Aorta (tissue), 5 donors: ENCODE measurements at regions not wholly inside any gene's neighbourhood (a gene's known extent, or its start where the extent isn't known, plus 50 kb on each side); places are given as distances from the start of the nearest gene placed in this dataset.

Source experiments
- ATAC-seq: fragments of 200-7000 bp; cut with Tn5 transposase; one replicate; pipeline ENCODE4 v1.9.1; 2022; ENCODE audit warnings: moderate library complexity; ENCODE audit not compliant: low FRiP score
- DNase-seq, 2 donors: peaks; one replicate each; pipeline ENCODE4 v3.0.0-alpha.2; 2020
- H3K27ac ChIP-seq, 2 donors: one replicate each; pipeline ENCODE4 v1.5.1; 2013; ENCODE audit warnings: low read length in 2 of 2, mild to moderate bottlenecking in 2 of 2, moderate library complexity in 2 of 2, control low read depth in 1 of 2, inconsistent platforms in 1 of 2, low read depth in 1 of 2
- H3K27me3 ChIP-seq, 2 donors: one replicate each; pipeline ENCODE4 v1.6.1; 2013; ENCODE audit warnings: control low read depth in 1 of 2, low read length in 1 of 2, mild to moderate bottlenecking in 1 of 2, moderate library complexity in 1 of 2; ENCODE audit not compliant: insufficient read depth in 2 of 2, control insufficient read depth in 1 of 2
- H3K36me3 ChIP-seq, 2 donors: one replicate each; pipeline ENCODE4 v1.6.1; 2013; ENCODE audit warnings: control low read depth in 1 of 2, low read length in 1 of 2, mild to moderate bottlenecking in 1 of 2; ENCODE audit not compliant: insufficient read depth in 2 of 2, control insufficient read depth in 1 of 2
- H3K4me1 ChIP-seq, 2 donors: one replicate each; pipeline ENCODE4 v1.6.1; 2013; ENCODE audit warnings: low read length in 2 of 2, control low read depth in 1 of 2, mild to moderate bottlenecking in 1 of 2, moderate library complexity in 1 of 2; ENCODE audit not compliant: insufficient read depth in 2 of 2, control insufficient read depth in 1 of 2
- H3K4me3 ChIP-seq, 2 donors: one replicate each; pipeline ENCODE4 v1.5.1; 2013; ENCODE audit warnings: low read length in 2 of 2, control low read depth in 1 of 2, mild to moderate bottlenecking in 1 of 2
- H3K9me3 ChIP-seq: one replicate; pipeline ENCODE4 v1.6.1; 2013; ENCODE audit warnings: mild to moderate bottlenecking, low read length; ENCODE audit not compliant: control insufficient read depth
- WGBS, 2 donors: extraction: QIAGEN DNeasy Blood & Tissue Kit; methylation state at CpG; one replicate each; pipeline ENCODE4 v1.1.7; 2013; 5-methylcytosine and 5-hydroxymethylcytosine counted together
- intact Hi-C, 2 donors: fragments of 100-400 bp; cut with DNase I; formaldehyde crosslinking; loops; one replicate each; pipeline versions ENCODE4 v1.14.2 to v1.15.0; 2022
- donor health status: healthy with polysubstance abuse.
- donor health status: Bipolar disorder and iron deficiency.
- donor health status: DM: no; HTN: no; CAD: no.
- donor health status: DM: no; HTN: no; CAD: no.
- donor health status: DM: yes; HTN: yes; CAD: no.

DNA sequence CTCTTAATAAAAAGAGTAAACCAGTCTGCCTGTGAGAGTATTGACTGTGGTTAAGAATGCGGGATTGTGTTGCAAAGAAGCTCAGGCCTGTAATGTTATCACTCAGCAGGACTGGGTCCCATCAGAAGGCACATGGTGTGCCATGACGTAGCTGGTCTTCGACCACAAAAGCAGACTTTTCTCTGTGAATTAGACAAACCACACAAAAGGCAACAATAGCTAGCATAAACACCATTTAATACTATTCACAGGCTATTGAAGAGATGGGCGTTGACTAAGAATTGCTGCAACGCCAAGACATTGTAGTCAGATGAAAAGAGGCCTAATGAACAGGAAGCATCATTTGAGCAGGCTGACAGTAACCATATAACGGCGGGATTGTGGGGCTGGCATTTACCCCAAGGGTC is 235.6 kb upstream of the SOX21 start:
- no peak overlapping the region for H3K4me3 ChIP-seq
- ATAC-seq (no peak), DNase-seq (no peak)
- H3K36me3 ChIP-seq, result no peaks in the 10 kb centered on the region
- 51 to 63% methylated on average over 7 of the region's 7 CpGs for WGBS, 2 donors
- H3K9me3 ChIP-seq, result no peaks in the 10 kb centered on the region
- no peaks in the 10 kb centered on the region for H3K27me3 ChIP-seq
- H3K4me1 ChIP-seq, result no peaks in the 10 kb centered on the region
- H3K27ac ChIP-seq, result no peak overlapping the region
- intact Hi-C loops, result no loop called here

DNA sequence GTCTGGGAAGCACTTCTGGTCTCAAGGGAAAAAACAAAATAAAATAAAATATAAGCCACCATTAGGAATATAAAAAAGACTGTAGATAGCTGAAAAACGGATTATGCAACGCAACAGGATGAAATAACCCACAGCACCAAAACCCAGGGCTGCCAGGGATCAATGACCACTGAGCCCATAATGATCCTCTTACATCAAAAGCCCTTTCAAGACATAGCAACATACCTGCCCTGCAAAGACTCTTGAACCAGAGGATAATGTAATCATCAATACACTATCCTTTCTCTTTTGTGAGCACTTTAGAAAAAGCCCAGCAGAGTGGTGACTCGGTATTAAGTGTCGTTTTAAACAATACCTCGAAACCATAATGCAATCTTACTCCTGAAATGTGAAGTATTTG is 235.0 kb upstream of the SOX21 start:
- no peak overlapping the region for H3K27ac ChIP-seq
- no peak for DNase-seq
- no peaks in the 10 kb centered on the region for H3K4me1 ChIP-seq
- ATAC-seq, result no peak
- intact Hi-C loops, result no loop called here
- WGBS, 2 donors, result 75 to 82% methylated on average over 5 of the region's 5 CpGs
- no peaks in the 10 kb centered on the region for H3K9me3 ChIP-seq
- no peaks in the 10 kb centered on the region for H3K36me3 ChIP-seq
- H3K27me3 ChIP-seq, result no peaks in the 10 kb centered on the region
- H3K4me3 ChIP-seq, result no peak overlapping the region

DNA sequence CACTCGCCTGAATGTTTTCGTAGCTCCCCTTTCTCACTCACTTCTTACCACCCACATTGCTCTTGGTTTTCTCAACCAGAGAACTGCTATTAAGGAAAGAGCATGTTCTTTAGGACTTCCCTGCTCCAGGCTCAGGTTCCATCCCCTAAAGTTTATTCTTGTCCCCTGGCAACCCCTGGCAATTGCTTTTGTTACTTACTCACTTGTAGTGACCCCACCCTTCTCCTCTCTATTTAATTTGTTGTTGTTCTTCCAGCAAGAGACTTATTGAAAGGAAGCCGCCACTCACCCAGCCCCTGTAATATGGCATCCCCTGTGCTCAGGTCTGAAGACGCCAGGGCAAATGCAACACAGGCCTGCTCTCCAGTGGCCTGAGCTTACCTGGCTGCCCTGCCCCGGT is 233.7 kb upstream of the SOX21 start:
- Histone ChIP-seq H3K4me3 (no peak overlapping the region), H3K36me3 (no peaks in the 10 kb centered on the region), H3K9me3 (no peaks in the 10 kb centered on the region), H3K4me1 (no peaks in the 10 kb centered on the region), H3K27me3 (no peaks in the 10 kb centered on the region), H3K27ac (no peak overlapping the region)
- intact Hi-C loops, result no loop called here
- DNase-seq (no peak), ATAC-seq (no peak)
- WGBS, 2 donors, result 87 to 89% methylated on average over 5 of the region's 5 CpGs

DNA sequence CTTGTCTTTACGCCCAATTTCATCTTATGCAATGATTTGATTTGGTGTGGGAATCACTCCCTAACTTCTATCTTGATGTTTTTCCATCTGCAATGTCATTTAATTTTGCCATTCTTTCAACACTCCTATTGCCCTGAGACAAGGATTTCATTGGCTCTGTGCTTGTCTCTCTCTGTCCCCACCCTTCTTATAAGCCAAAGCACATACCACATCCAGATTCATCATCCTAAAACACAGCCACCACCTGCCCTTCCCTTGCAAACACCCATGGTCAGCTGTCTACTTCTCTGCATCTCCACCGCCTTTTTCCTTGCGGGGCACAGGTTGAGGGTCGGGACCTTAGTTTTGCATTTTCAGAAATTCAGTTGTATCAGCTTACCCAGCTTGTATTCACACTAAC is 225.8 kb upstream of the SOX21 start:
- Histone ChIP-seq H3K27ac (no peak overlapping the region), H3K4me3 (no peak overlapping the region), H3K9me3 (peaks cover 3% of the 10 kb centered on the region), H3K27me3 (no peaks in the 10 kb centered on the region), H3K4me1 (no peaks in the 10 kb centered on the region), H3K36me3 (no peaks in the 10 kb centered on the region)
- intact Hi-C loops, result no loop called here
- ATAC-seq (no peak), DNase-seq (no peak)
- WGBS, 2 donors, result 71 to 80% methylated on average over 4 of the region's 4 CpGs

DNA sequence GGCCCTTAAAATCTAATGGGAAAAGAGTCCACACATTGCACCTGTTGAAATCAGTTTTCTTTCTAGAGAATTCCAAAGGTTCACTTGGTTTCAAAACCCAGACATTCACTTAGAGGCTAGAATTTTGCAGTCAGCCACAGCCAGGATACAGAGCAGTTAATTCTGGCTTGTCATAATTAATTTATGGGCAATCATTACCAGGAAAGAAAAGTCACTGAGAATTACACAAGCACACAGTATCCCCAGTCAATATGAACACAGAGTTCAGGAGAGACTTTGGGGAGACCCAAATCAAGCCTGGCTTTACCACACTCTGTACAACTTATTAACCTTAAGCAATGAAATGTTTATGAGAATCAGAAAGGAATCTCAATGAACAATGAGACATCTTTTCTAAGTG is 224.3 kb upstream of the SOX21 start:
- H3K27me3 ChIP-seq, result no peaks in the 10 kb centered on the region
- no peaks in the 10 kb centered on the region for H3K4me1 ChIP-seq
- H3K9me3 ChIP-seq, result peaks cover 4% of the 10 kb centered on the region
- no peak overlapping the region for H3K27ac ChIP-seq
- H3K36me3 ChIP-seq, result no peaks in the 10 kb centered on the region
- DNase-seq, result no peak
- intact Hi-C loops, result no loop called here
- ATAC-seq, result no peak
- H3K4me3 ChIP-seq, result no peak overlapping the region

DNA sequence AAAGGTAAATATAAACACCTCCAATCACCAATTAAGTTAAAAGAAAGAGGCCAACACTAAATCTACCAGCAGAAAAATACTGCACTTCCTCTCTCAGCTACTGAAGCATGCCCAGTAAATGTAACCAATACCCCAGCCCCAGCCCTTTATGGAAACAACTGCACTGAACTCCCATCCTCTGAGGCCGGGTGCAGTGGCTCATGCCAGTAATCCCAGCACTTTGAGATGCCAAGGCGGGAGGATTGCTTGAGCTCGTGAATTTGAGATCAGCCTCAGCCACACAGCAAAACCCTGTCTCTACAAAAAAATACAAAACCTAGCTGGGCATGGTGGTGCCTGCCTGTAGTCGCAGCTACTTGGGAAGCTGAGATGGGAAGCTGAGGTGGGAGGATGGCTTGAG is 221.6 kb upstream of the SOX21 start:
- H3K4me3 ChIP-seq, result no peak overlapping the region
- DNase-seq, result no peak
- no peaks in the 10 kb centered on the region for H3K36me3 ChIP-seq
- peaks cover 4% of the 10 kb centered on the region for H3K9me3 ChIP-seq
- intact Hi-C loops, result no loop called here
- no peak for ATAC-seq
- 80 to 81% methylated on average over 4 of the region's 4 CpGs for WGBS, 2 donors
- H3K27ac ChIP-seq, result no peak overlapping the region
- no peaks in the 10 kb centered on the region for H3K27me3 ChIP-seq
- no peaks in the 10 kb centered on the region for H3K4me1 ChIP-seq

DNA sequence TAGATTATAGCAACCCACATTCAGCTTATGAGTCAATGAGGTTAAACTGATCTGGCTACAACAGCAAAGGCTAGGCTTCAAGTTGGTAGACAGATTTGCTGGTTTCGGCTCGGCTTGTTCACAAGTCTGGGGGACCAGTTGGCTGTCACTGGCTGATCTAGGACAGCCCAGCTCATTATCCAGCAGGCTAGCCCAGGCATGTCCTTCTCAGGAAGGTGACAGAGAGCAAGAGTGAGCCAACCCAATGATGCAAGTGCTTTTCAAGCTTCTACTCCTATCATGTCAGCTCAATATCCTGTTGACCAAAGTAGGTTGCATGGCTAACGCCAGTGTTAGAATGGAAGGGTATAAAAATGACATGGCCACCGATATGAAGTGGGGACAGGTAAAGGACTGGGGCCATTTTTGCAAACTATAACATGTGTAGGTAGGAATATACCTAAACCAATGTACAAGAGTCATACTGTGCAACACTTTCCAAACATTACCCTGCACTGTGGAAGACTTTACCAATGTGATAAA is 220.9 kb upstream of the SOX21 start:
- no peaks in the 10 kb centered on the region for H3K4me1 ChIP-seq
- H3K36me3 ChIP-seq, result no peaks in the 10 kb centered on the region
- no peaks in the 10 kb centered on the region for H3K27me3 ChIP-seq
- ATAC-seq (no peak), DNase-seq (no peak)
- intact Hi-C loops, result no loop called here
- WGBS, 2 donors, result 79 to 90% methylated on average over 4 of the region's 4 CpGs
- no peak overlapping the region for H3K4me3 ChIP-seq
- H3K27ac ChIP-seq, result no peak overlapping the region
- peaks cover 4% of the 10 kb centered on the region for H3K9me3 ChIP-seq

DNA sequence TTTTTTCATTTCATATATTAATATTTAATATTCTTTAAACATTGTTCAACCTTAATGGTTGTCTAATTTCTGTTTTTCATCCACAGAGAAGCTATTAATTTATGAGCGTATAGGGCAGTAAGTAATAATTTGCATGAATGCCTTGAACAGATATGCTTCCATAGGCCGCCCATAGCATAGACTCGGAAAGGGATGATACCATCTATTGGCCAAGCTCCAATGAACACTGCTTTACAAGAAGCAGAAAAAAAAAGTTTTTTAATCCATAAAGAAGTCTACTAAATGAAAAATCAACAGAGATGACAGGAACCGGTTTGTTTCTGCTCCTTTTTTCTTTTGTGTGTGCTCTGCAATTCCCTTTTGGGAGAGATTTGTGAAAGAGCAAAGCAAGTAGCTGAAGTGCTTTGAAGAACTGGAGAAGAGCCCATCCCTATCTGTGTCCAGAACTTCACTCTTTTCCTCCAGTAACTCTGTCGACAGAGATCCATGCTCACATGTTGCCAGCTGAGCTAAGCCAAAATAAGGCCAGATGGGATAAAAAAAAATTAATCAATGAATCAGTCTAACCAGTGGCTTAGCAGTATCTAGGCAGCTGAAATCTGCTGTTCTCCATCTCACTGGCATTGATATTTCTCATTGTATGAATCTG is 215.9 kb upstream of the SOX21 start:
- 70 to 78% methylated on average over 5 of the region's 5 CpGs for WGBS, 2 donors
- H3K27ac ChIP-seq, result no peak overlapping the region
- DNase-seq (no peak), ATAC-seq (no peak)
- no peaks in the 10 kb centered on the region for H3K4me1 ChIP-seq
- no peaks in the 10 kb centered on the region for H3K36me3 ChIP-seq
- peaks cover 2% of the 10 kb centered on the region for H3K9me3 ChIP-seq
- no peak overlapping the region for H3K4me3 ChIP-seq
- intact Hi-C loops, result no loop called here
- no peaks in the 10 kb centered on the region for H3K27me3 ChIP-seq

DNA sequence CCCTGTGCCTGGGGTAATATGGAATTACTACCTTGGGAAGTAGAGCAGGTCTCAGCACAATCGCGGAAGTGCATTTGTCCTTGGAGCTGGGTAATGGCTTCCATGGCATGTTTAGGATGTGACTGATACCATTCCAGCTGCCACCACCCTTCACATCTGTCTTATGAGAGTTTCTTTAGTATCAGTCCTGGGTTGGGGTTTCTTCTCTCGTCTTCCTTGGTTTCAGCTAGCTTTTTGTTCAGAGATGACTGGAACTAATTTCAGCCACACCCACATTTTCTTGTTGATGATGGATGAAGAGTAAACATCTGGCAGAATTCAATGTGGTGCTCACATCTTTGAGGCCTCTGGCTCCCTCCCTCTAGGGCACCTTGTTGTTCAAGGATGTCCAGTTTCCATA is 212.9 kb upstream of the SOX21 start:
- H3K4me3 ChIP-seq, result no peak overlapping the region
- H3K27ac ChIP-seq, result no peak overlapping the region
- WGBS, 2 donors, result 62 to 63% methylated on average over 3 of the region's 3 CpGs
- H3K36me3 ChIP-seq, result no peaks in the 10 kb centered on the region
- no peaks in the 10 kb centered on the region for H3K4me1 ChIP-seq
- no peak for DNase-seq
- H3K27me3 ChIP-seq, result no peaks in the 10 kb centered on the region
- no peak for ATAC-seq
- H3K9me3 ChIP-seq, result no peaks in the 10 kb centered on the region
- intact Hi-C loops, result no loop called here
